Esophagus muscularis mucosa (tissue), 4 donors: ENCODE measurements at regions not wholly inside any gene's neighbourhood (a gene's known extent, or its start where the extent isn't known, plus 50 kb on each side); places are given as distances from the start of the nearest gene placed in this dataset.

Experiments used
- DNase-seq: peaks from one replicate; pipeline ENCODE4 v3.0.0-alpha.2; 2017; ENCODE audit errors: extremely low spot score
- H3K27ac ChIP-seq, 4 donors: fragments of 200-600 bp; sonication (generic); replicated peaks in 1 of 4; 1 replicate in 3 of 4; 2 replicates in 1 of 4; pipeline ENCODE4 v1.5.1; 2016 to 2019; ENCODE audit warnings: mild to moderate bottlenecking in 1 of 4
- H3K27me3 ChIP-seq, 4 donors: fragments of 200-600 bp; sonication (generic); one replicate each; pipeline versions ENCODE4 v1.5.1 to v1.6.0; 2016 to 2019
- H3K36me3 ChIP-seq, 4 donors: fragments of 200-600 bp; sonication (generic); one replicate each; pipeline ENCODE4 v1.5.1; 2016 to 2019
- H3K4me1 ChIP-seq, 4 donors: fragments of 200-600 bp; sonication (generic); one replicate each; pipeline ENCODE4 v1.5.1; 2016 to 2019
- H3K4me3 ChIP-seq, 4 donors: fragments of 200-600 bp; sonication (generic); 1 replicate in 2 of 4; 2 replicates in 2 of 4; pipeline ENCODE4 v1.5.1; 2016 to 2019; ENCODE audit warnings: mild to moderate bottlenecking in 4 of 4, moderate library complexity in 1 of 4
- H3K9me3 ChIP-seq, 4 donors: fragments of 200-600 bp; sonication (generic); 1 replicate in 3 of 4; 2 replicates in 1 of 4; pipeline ENCODE4 v1.5.1; 2016 to 2019
- EP300 ChIP-seq: sonication (generic); formaldehyde crosslinking; IDR thresholded peaks from one replicate; pipeline ENCODE4 v1.6.1; 2017; ENCODE audit warnings: antibody characterized with exemption
- POLR2A ChIP-seq: fragments of 450-650 bp; IDR thresholded peaks from one replicate; pipeline ENCODE4 v1.6.1; 2017; ENCODE audit warnings: antibody characterized with exemption, moderate library complexity, mild to moderate bottlenecking, low read depth
- POLR2AphosphoS5 ChIP-seq, 2 donors: sonication (generic); formaldehyde crosslinking; IDR thresholded peaks; one replicate each; pipeline ENCODE4 v1.6.1; 2017; ENCODE audit warnings: antibody characterized with exemption in 2 of 2
- WGBS: methylation state at CpG from one replicate; pipeline ENCODE4 v1.1.5; 2018; 5-methylcytosine and 5-hydroxymethylcytosine counted together
- intact Hi-C: fragments of 100-400 bp; cut with DNase I; formaldehyde crosslinking; loops from one replicate; pipeline ENCODE4 v1.15.1; 2023
- TF ChIP-seq, protein P1 (sequence below), 3 experiments: fragments of 200-600 bp in 2 of 3; fragments of 450-650 bp in 1 of 3; sonication (generic) in 2 of 3; IDR thresholded peaks; one replicate each; pipeline ENCODE4 v1.5.1; 2017 to 2019; ENCODE audit warnings: antibody characterized with exemption in 3 of 3, mild to moderate bottlenecking in 2 of 3, moderate library complexity in 1 of 3

DNA sequence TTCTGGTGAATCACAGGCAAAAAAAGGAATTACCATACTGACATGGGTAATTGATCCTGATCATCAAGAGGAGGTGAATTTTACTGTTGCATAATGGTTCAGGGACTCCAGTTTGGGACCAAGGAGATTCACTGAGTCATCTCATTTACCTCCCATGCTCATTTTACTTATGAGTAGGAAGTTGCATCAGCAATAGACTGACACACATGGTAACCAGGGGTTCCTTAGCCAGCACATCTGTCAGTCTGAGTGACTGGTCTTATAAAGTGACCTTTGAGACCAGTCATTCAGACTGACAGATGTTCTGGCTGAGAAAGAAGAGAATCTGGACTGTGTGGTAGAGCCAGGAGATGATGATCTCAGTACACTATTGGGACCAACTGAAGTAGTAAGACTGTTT, 384.6 kb upstream of the CD180 start:
- Histone ChIP-seq H3K4me3 (no peak overlapping the region), H3K9me3 (no peaks in the 10 kb centered on the region), H3K36me3 (no peaks in the 10 kb centered on the region), H3K27ac (no peak overlapping the region), H3K4me1 (peaks cover 6 to 27% (median 23%) of the 10 kb centered on the region in 4 donors), H3K27me3 (no peaks in the 10 kb centered on the region)
- no peak for TF ChIP-seq POLR2AphosphoS5 (IDR thresholded peaks at IDR 0.05)
- no peak for TF ChIP-seq POLR2A
- no peak for TF ChIP-seq EP300
- intact Hi-C loops, result no loop called here
- no peak for DNase-seq

DNA sequence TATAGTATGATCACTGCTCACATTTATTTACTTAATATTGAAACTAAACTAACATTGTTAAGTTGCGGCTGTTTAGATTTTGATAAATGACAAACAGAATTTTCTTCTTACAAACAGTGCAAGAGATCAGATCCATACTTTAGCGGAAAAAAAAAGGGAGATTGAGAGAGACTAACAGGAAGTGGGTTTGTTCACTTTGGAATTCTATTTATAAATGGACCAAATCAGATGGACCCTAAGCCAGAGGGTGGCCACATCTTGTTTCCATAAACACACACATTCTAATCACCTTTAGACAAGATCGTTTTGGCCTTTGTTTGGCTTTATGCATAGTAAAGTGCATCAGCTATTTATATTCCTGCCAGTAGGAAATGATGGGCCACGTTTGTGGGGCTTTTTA, 381.4 kb upstream of the CD180 start:
- intact Hi-C loops, result no loop called here
- no peaks in the 10 kb centered on the region for H3K36me3 ChIP-seq
- no peak for DNase-seq
- H3K27ac ChIP-seq, result peak overlapping the region; percentile 29 to 51 (median 41)
- 34% methylated on average over 4 of the region's 4 CpGs for WGBS
- TF ChIP-seq POLR2A (no peak), EP300 (no peak), POLR2AphosphoS5 (IDR thresholded peaks at IDR 0.05) (no peak)
- TF ChIP-seq, protein P1, sequence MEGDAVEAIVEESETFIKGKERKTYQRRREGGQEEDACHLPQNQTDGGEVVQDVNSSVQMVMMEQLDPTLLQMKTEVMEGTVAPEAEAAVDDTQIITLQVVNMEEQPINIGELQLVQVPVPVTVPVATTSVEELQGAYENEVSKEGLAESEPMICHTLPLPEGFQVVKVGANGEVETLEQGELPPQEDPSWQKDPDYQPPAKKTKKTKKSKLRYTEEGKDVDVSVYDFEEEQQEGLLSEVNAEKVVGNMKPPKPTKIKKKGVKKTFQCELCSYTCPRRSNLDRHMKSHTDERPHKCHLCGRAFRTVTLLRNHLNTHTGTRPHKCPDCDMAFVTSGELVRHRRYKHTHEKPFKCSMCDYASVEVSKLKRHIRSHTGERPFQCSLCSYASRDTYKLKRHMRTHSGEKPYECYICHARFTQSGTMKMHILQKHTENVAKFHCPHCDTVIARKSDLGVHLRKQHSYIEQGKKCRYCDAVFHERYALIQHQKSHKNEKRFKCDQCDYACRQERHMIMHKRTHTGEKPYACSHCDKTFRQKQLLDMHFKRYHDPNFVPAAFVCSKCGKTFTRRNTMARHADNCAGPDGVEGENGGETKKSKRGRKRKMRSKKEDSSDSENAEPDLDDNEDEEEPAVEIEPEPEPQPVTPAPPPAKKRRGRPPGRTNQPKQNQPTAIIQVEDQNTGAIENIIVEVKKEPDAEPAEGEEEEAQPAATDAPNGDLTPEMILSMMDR (IDR thresholded peaks at IDR 0.05), result no peak
- H3K9me3 ChIP-seq, result peaks cover 0 to 14% (median 11%) of the 10 kb centered on the region in 4 donors
- no peaks in the 10 kb centered on the region for H3K27me3 ChIP-seq
- H3K4me3 ChIP-seq, result no peak overlapping the region
- peaks cover 6 to 30% (median 23%) of the 10 kb centered on the region in 4 donors for H3K4me1 ChIP-seq

GRCh38 chr5:67577424-67577823, 380.8 kb upstream of the CD180 start:
- H3K4me3 ChIP-seq, result no peak overlapping the region
- TF ChIP-seq, protein P1 (IDR thresholded peaks at IDR 0.05), result no peak
- no peak for TF ChIP-seq POLR2AphosphoS5 (IDR thresholded peaks at IDR 0.05)
- TF ChIP-seq POLR2A, result no peak
- TF ChIP-seq EP300, result no peak
- intact Hi-C loops, result no loop called here
- peaks cover 6 to 30% (median 23%) of the 10 kb centered on the region in 4 donors for H3K4me1 ChIP-seq
- no peaks in the 10 kb centered on the region for H3K27me3 ChIP-seq
- no peaks in the 10 kb centered on the region for H3K36me3 ChIP-seq
- peaks cover 0 to 14% (median 11%) of the 10 kb centered on the region in 4 donors for H3K9me3 ChIP-seq
- no peak for DNase-seq
- H3K27ac ChIP-seq, result peak overlapping the region in 3 of 4 donors; percentile 36 to 51 (median 46)

DNA sequence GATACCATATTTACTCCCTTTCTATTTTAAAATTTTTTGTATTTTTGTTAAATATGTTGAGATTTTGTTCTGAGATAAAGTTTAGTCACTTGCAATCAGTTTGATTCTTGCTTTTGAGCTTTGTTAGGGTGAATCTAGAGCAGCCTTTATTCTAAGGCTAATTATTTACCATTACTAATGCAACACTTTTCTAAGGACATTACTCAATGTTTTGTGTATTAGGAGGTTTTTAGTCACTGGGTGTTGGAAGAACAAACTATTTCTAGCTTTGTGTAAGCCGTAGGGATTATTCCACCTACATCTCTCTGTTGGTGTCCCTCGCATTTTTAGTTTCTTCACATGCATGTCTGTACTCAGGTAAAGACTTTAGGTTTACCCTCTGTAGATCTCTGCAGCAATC, 379.5 kb upstream of the CD180 start:
- Histone ChIP-seq H3K4me3 (no peak overlapping the region), H3K9me3 (peaks cover 0 to 18% (median 11%) of the 10 kb centered on the region in 4 donors), H3K4me1 (peaks cover 6 to 30% (median 23%) of the 10 kb centered on the region in 4 donors), H3K27ac (peak overlapping the region in 1 of 4 donors; percentile 9), H3K27me3 (no peaks in the 10 kb centered on the region), H3K36me3 (no peaks in the 10 kb centered on the region)
- TF ChIP-seq EP300 (no peak), POLR2AphosphoS5 (IDR thresholded peaks at IDR 0.05) (no peak), POLR2A (no peak)
- TF ChIP-seq, protein P1 (IDR thresholded peaks at IDR 0.05), result no peak
- 91% methylated on average over 2 of the region's 2 CpGs for WGBS
- DNase-seq, result no peak
- intact Hi-C loops, result no loop called here

DNA sequence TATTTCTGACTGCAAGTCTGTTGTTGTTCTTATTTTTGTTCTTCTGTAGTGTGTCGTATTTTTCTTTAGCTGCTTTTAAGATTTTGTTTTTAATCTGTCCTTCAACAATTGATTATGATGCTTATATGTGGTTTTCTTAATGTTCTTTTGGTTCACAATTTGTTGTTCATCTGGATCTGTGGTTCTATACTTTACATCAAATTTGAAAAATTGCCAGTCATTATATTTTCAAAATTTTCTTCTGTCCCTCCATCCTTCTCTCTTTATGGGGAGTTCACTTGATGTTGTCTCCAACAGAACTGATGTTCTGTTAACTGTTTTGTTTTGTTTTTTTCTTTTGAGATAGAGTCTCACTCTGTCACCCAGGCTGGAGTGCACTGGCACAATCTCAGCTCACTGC, 378.5 kb upstream of the CD180 start:
- Histone ChIP-seq H3K27me3 (no peaks in the 10 kb centered on the region), H3K4me1 (peaks cover 6 to 30% (median 23%) of the 10 kb centered on the region in 4 donors), H3K9me3 (peaks cover 0 to 18% (median 11%) of the 10 kb centered on the region in 4 donors), H3K36me3 (no peaks in the 10 kb centered on the region), H3K27ac (no peak overlapping the region), H3K4me3 (no peak overlapping the region)
- DNase-seq, result no peak
- intact Hi-C loops, result no loop called here
- TF ChIP-seq, protein P1 (IDR thresholded peaks at IDR 0.05), result no peak
- no peak for TF ChIP-seq POLR2AphosphoS5 (IDR thresholded peaks at IDR 0.05)
- TF ChIP-seq EP300, result no peak
- no peak for TF ChIP-seq POLR2A
- WGBS, result 96% methylated on average over 1 of the region's 1 CpG
